ENCODE measurements at regions not wholly inside any gene's neighbourhood (a gene's known extent, or its start where the extent isn't known, plus 50 kb on each side); places are given as distances from the start of the nearest gene placed in this dataset.

GRCh38 chrX:1074755-1075154, 137.7 kb downstream of the CRLF2 start:
- TF ChIP-seq, protein P1, sequence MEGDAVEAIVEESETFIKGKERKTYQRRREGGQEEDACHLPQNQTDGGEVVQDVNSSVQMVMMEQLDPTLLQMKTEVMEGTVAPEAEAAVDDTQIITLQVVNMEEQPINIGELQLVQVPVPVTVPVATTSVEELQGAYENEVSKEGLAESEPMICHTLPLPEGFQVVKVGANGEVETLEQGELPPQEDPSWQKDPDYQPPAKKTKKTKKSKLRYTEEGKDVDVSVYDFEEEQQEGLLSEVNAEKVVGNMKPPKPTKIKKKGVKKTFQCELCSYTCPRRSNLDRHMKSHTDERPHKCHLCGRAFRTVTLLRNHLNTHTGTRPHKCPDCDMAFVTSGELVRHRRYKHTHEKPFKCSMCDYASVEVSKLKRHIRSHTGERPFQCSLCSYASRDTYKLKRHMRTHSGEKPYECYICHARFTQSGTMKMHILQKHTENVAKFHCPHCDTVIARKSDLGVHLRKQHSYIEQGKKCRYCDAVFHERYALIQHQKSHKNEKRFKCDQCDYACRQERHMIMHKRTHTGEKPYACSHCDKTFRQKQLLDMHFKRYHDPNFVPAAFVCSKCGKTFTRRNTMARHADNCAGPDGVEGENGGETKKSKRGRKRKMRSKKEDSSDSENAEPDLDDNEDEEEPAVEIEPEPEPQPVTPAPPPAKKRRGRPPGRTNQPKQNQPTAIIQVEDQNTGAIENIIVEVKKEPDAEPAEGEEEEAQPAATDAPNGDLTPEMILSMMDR (IDR thresholded peaks at IDR 0.05; ENCODE audit: unreplicated experiment): no peak
- no peak overlapping the region for H3K4me3 Mint-ChIP-seq
- H3K27me3 Mint-ChIP-seq (ENCODE audit: low read depth): peaks cover 7% of the 10 kb centered on the region
- H3K9me3 Mint-ChIP-seq: peaks cover 11% of the 10 kb centered on the region
- no peaks in the 10 kb centered on the region for H3K36me3 Mint-ChIP-seq
- H3K4me1 Mint-ChIP-seq: no peaks in the 10 kb centered on the region
- no peak for DNase-seq (ENCODE audit: low spot score in 2 of 2, unreplicated experiment in 2 of 2)
- no peak overlapping the region for H3K27ac Mint-ChIP-seq

- H3K9me3 Mint-ChIP-seq: peaks cover 11% of the 10 kb centered on the region
- no peaks in the 10 kb centered on the region for H3K4me1 Mint-ChIP-seq
- DNase-seq (ENCODE audit: low spot score in 2 of 2, unreplicated experiment in 2 of 2): no peak
- no peaks in the 10 kb centered on the region for H3K36me3 Mint-ChIP-seq
- TF ChIP-seq, protein P1 (IDR thresholded peaks at IDR 0.05; ENCODE audit: unreplicated experiment): no peak
- no peak overlapping the region for H3K27ac Mint-ChIP-seq
- no peak overlapping the region for H3K4me3 Mint-ChIP-seq
- peaks cover 7% of the 10 kb centered on the region for H3K27me3 Mint-ChIP-seq (ENCODE audit: low read depth)
Observed at GRCh38 chrX:1074172-1074571, 138.3 kb downstream of the CRLF2 start.

- TF ChIP-seq, protein P1 (IDR thresholded peaks at IDR 0.05; ENCODE audit: unreplicated experiment): no peak
- Mint-ChIP-seq H3K4me1 (no peaks in the 10 kb centered on the region), H3K27ac (no peak overlapping the region), H3K36me3 (no peaks in the 10 kb centered on the region), H3K9me3 (peaks cover 11% of the 10 kb centered on the region), H3K4me3 (no peak overlapping the region), H3K27me3 (ENCODE audit: low read depth) (peaks cover 7% of the 10 kb centered on the region)
- DNase-seq (ENCODE audit: low spot score in 2 of 2, unreplicated experiment in 2 of 2): no peak
Observed at GRCh38 chrX:1072637-1073377, 139.6 kb downstream of the CRLF2 start.

DNA sequence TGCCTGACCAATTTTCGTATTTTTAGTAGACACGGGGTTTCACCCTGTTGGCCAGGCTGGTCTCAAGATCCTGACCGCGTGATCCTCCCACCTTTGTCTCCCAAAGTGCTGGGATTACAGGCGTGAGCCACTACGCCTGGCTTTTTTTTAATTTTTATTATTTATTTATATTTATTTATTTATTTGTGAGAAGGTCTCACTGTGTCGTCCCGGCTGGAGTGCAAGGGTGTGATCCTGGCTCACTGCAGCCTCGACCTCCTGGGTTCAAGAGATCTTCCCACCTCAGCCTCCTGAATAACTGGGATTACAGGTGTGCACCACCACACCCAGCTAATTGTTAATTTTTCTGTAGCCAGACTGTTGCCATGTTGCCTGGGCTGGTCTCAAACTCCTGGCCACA, 141.1 kb downstream of the CRLF2 start:
- Mint-ChIP-seq H3K4me3 (no peak overlapping the region), H3K36me3 (no peaks in the 10 kb centered on the region), H3K27ac (no peak overlapping the region), H3K27me3 (ENCODE audit: low read depth) (no peaks in the 10 kb centered on the region), H3K9me3 (peaks cover 11% of the 10 kb centered on the region), H3K4me1 (no peaks in the 10 kb centered on the region)
- no peak for DNase-seq (ENCODE audit: low spot score in 2 of 2, unreplicated experiment in 2 of 2)
- TF ChIP-seq, protein P1 (IDR thresholded peaks at IDR 0.05; ENCODE audit: unreplicated experiment): no peak

DNA sequence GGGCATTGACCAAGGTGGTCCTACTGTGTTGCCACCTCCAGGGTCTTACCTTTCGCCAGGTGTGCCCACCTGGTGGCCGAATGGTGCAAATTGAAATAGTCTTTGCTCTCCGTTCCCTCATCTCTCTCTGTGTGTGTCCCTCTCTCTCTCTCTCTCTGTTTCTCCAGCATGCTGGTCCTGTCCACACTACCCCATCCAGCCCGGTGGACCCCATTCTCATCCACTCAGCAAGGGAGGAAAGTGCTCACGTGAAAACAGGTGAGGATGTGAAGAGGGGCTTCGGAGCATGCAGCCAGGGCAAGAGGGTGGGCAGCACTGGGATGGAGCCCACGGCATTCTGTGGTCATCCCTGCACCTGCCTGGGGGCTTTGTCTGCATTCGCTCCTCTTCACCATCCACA, 150.1 kb downstream of the CRLF2 start:
- Mint-ChIP-seq H3K4me1 (no peaks in the 10 kb centered on the region), H3K27me3 (ENCODE audit: low read depth) (peaks cover 7% of the 10 kb centered on the region), H3K9me3 (peaks cover 16% of the 10 kb centered on the region), H3K36me3 (no peaks in the 10 kb centered on the region), H3K27ac (no peak overlapping the region), H3K4me3 (no peak overlapping the region)
- no peak for DNase-seq (ENCODE audit: low spot score in 2 of 2, unreplicated experiment in 2 of 2)
- TF ChIP-seq, protein P1 (IDR thresholded peaks at IDR 0.05; ENCODE audit: unreplicated experiment): no peak
